ENCODE measurements at regions not wholly inside any gene's neighbourhood (a gene's known extent, or its start where the extent isn't known, plus 50 kb on each side); places are given as distances from the start of the nearest gene placed in this dataset.

DNA sequence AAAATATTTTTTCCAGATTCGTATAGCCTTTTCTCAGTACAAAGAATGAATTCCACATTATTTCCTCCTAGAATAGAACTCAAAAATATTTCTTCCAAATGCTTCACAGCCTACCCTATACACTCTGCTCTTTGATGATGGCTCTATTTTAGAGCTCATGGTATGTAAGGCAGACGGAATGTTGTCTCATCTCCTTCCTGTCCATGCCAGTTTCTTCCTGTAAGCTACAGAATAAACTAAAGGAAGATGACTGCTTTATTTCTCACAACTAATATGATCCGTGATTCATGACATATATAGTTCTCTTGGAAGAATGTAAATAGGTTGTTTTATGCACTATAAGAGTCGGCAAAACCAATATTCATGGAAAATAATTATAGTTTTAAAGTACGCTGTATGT lies 723.1 kb downstream of the CDH11 start:
- Histone ChIP-seq H3K14ac (ENCODE audit: low read length) (no peak overlapping the region), H3K4me1 (ENCODE audit: control insufficient read depth in 2 of 2, insufficient read depth in 1 of 2, low read depth in 1 of 2, low read length in 2 of 2) (no peaks in the 10 kb centered on the region), H2BK120ac (ENCODE audit: low read depth, low read length) (no peak overlapping the region), H4K8ac (ENCODE audit: low read depth, low read length) (no peak overlapping the region), H3K27me3 (ENCODE audit: control insufficient read depth in 3 of 3, insufficient read depth in 3 of 3, low read depth in 1 of 3, low read length in 3 of 3) (no peaks in the 10 kb centered on the region), H3K79me1 (ENCODE audit: low read depth, low read length) (no peaks in the 10 kb centered on the region), H3K4me2 (ENCODE audit: insufficient read depth, low read length, poor library complexity, severe bottlenecking) (no peak overlapping the region), H3K18ac (ENCODE audit: low read length) (no peak overlapping the region), H2BK5ac (ENCODE audit: low read length) (no peak overlapping the region), H3K36me3 (replicated peaks in 1 of 2; ENCODE audit: control insufficient read depth in 2 of 2, insufficient read depth in 2 of 2, low read length in 2 of 2) (no peaks in the 10 kb centered on the region), H3K9ac (ENCODE audit: low read depth, low read length, poor library complexity) (no peak overlapping the region), H3K27ac (replicated peaks; ENCODE audit: low read length) (no peak overlapping the region), H3K9me3 (replicated peaks in 1 of 2; ENCODE audit: control insufficient read depth in 2 of 2, insufficient read depth in 1 of 2, low read depth in 1 of 2, low read length in 2 of 2) (no peaks in the 10 kb centered on the region), H2BK15ac (ENCODE audit: low read length) (no peak overlapping the region), H3K23ac (ENCODE audit: low read depth, low read length, poor library complexity) (no peak overlapping the region), H4K91ac (ENCODE audit: low read depth, low read length, poor library complexity) (no peak overlapping the region), H2AK5ac (ENCODE audit: low read depth, low read length) (no peak overlapping the region), H3K4me3 (ENCODE audit: low read length in 2 of 2) (no peak overlapping the region), H3K4ac (ENCODE audit: low read length) (no peak overlapping the region), H2AFZ (ENCODE audit: low read length) (no peak overlapping the region), H2BK12ac (ENCODE audit: low read length) (no peak overlapping the region)
- DNase-seq (ENCODE audit: low spot score): no peak
- no CpG with 5 or more reads among the region's 5 CpGs for WGBS, 2 donors (ENCODE audit: extremely low coverage in 2 of 2, insufficient read length in 2 of 2, insufficient replicate concordance in 1 of 2)

GRCh38 chr16:64397945-64398508 lies 723.8 kb downstream of the CDH11 start:
- no peak overlapping the region for H4K8ac ChIP-seq (ENCODE audit: low read depth, low read length)
- H2BK5ac ChIP-seq (ENCODE audit: low read length): no peak overlapping the region
- H3K4me2 ChIP-seq (ENCODE audit: insufficient read depth, low read length, poor library complexity, severe bottlenecking): no peak overlapping the region
- H3K9me3 ChIP-seq (replicated peaks in 1 of 2; ENCODE audit: control insufficient read depth in 2 of 2, insufficient read depth in 1 of 2, low read depth in 1 of 2, low read length in 2 of 2): no peaks in the 10 kb centered on the region
- H3K4me1 ChIP-seq (ENCODE audit: control insufficient read depth in 2 of 2, insufficient read depth in 1 of 2, low read depth in 1 of 2, low read length in 2 of 2): no peaks in the 10 kb centered on the region
- no peak overlapping the region for H3K14ac ChIP-seq (ENCODE audit: low read length)
- no peak overlapping the region for H2BK15ac ChIP-seq (ENCODE audit: low read length)
- no peak overlapping the region for H3K23ac ChIP-seq (ENCODE audit: low read depth, low read length, poor library complexity)
- H2AK5ac ChIP-seq (ENCODE audit: low read depth, low read length): no peak overlapping the region
- H3K36me3 ChIP-seq (replicated peaks in 1 of 2; ENCODE audit: control insufficient read depth in 2 of 2, insufficient read depth in 2 of 2, low read length in 2 of 2): no peaks in the 10 kb centered on the region
- H3K9ac ChIP-seq (ENCODE audit: low read depth, low read length, poor library complexity): no peak overlapping the region
- no peak overlapping the region for H2BK120ac ChIP-seq (ENCODE audit: low read depth, low read length)
- no peak overlapping the region for H3K4me3 ChIP-seq (ENCODE audit: low read length in 2 of 2)
- H3K27ac ChIP-seq (replicated peaks; ENCODE audit: low read length): no peak overlapping the region
- H3K27me3 ChIP-seq (ENCODE audit: control insufficient read depth in 3 of 3, insufficient read depth in 3 of 3, low read depth in 1 of 3, low read length in 3 of 3): no peaks in the 10 kb centered on the region
- no CpG with 5 or more reads among the region's 3 CpGs for WGBS, 2 donors (ENCODE audit: extremely low coverage in 2 of 2, insufficient read length in 2 of 2, insufficient replicate concordance in 1 of 2)
- no peak overlapping the region for H3K18ac ChIP-seq (ENCODE audit: low read length)
- DNase-seq (ENCODE audit: low spot score): no peak
- no peak overlapping the region for H2BK12ac ChIP-seq (ENCODE audit: low read length)
- H3K79me1 ChIP-seq (ENCODE audit: low read depth, low read length): no peaks in the 10 kb centered on the region
- H4K91ac ChIP-seq (ENCODE audit: low read depth, low read length, poor library complexity): no peak overlapping the region
- no peak overlapping the region for H2AFZ ChIP-seq (ENCODE audit: low read length)
- H3K4ac ChIP-seq (ENCODE audit: low read length): no peak overlapping the region

DNA sequence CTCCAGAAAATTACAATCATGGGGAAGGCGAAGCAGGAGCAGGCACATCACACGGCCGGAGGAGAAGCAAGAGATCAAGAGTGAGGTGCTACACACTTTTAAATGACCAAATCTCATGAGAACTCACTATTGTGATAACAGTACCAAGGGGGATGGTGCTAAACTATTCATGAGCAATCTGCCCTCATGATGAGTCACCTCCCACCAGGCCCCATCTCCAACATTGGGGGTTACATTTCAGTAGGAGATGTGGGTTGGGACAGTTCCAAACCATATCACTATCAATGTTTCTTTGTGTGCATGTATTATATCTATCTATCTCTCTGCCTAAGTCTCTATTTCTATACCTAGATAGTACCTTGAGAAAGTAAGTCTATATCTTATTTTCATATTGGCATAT lies 724.8 kb downstream of the CDH11 start:
- no peak overlapping the region for H2BK15ac ChIP-seq (ENCODE audit: low read length)
- H3K4me1 ChIP-seq (ENCODE audit: control insufficient read depth in 2 of 2, insufficient read depth in 1 of 2, low read depth in 1 of 2, low read length in 2 of 2): no peaks in the 10 kb centered on the region
- no peak overlapping the region for H2AK5ac ChIP-seq (ENCODE audit: low read depth, low read length)
- no peaks in the 10 kb centered on the region for H3K9me3 ChIP-seq (replicated peaks in 1 of 2; ENCODE audit: control insufficient read depth in 2 of 2, insufficient read depth in 1 of 2, low read depth in 1 of 2, low read length in 2 of 2)
- no peak overlapping the region for H3K23ac ChIP-seq (ENCODE audit: low read depth, low read length, poor library complexity)
- H3K79me1 ChIP-seq (ENCODE audit: low read depth, low read length): no peaks in the 10 kb centered on the region
- H4K91ac ChIP-seq (ENCODE audit: low read depth, low read length, poor library complexity): no peak overlapping the region
- no peak overlapping the region for H3K9ac ChIP-seq (ENCODE audit: low read depth, low read length, poor library complexity)
- H3K27me3 ChIP-seq (ENCODE audit: control insufficient read depth in 3 of 3, insufficient read depth in 3 of 3, low read depth in 1 of 3, low read length in 3 of 3): no peaks in the 10 kb centered on the region
- H3K4me2 ChIP-seq (ENCODE audit: insufficient read depth, low read length, poor library complexity, severe bottlenecking): no peak overlapping the region
- no peak overlapping the region for H3K27ac ChIP-seq (replicated peaks; ENCODE audit: low read length)
- H3K4ac ChIP-seq (ENCODE audit: low read length): no peak overlapping the region
- H2BK120ac ChIP-seq (ENCODE audit: low read depth, low read length): no peak overlapping the region
- no peak overlapping the region for H3K14ac ChIP-seq (ENCODE audit: low read length)
- H3K18ac ChIP-seq (ENCODE audit: low read length): no peak overlapping the region
- H4K8ac ChIP-seq (ENCODE audit: low read depth, low read length): no peak overlapping the region
- no peak overlapping the region for H2BK12ac ChIP-seq (ENCODE audit: low read length)
- no CpG with 5 or more reads among the region's 3 CpGs for WGBS, 2 donors (ENCODE audit: extremely low coverage in 2 of 2, insufficient read length in 2 of 2, insufficient replicate concordance in 1 of 2)
- H2BK5ac ChIP-seq (ENCODE audit: low read length): no peak overlapping the region
- no peak for DNase-seq (ENCODE audit: low spot score)
- no peaks in the 10 kb centered on the region for H3K36me3 ChIP-seq (replicated peaks in 1 of 2; ENCODE audit: control insufficient read depth in 2 of 2, insufficient read depth in 2 of 2, low read length in 2 of 2)
- H3K4me3 ChIP-seq (ENCODE audit: low read length in 2 of 2): no peak overlapping the region
- no peak overlapping the region for H2AFZ ChIP-seq (ENCODE audit: low read length)

- H3K4ac ChIP-seq (ENCODE audit: low read length): no peak overlapping the region
- H2BK120ac ChIP-seq (ENCODE audit: low read depth, low read length): no peak overlapping the region
- peaks cover 0 to 9% of the 10 kb centered on the region in 2 donors for H3K4me1 ChIP-seq (ENCODE audit: control insufficient read depth in 2 of 2, insufficient read depth in 1 of 2, low read depth in 1 of 2, low read length in 2 of 2)
- no peak overlapping the region for H4K91ac ChIP-seq (ENCODE audit: low read depth, low read length, poor library complexity)
- no peaks in the 10 kb centered on the region for H3K27me3 ChIP-seq (ENCODE audit: control insufficient read depth in 3 of 3, insufficient read depth in 3 of 3, low read depth in 1 of 3, low read length in 3 of 3)
- no peak overlapping the region for H3K9ac ChIP-seq (ENCODE audit: low read depth, low read length, poor library complexity)
- H4K8ac ChIP-seq (ENCODE audit: low read depth, low read length): no peak overlapping the region
- no peak overlapping the region for H3K14ac ChIP-seq (ENCODE audit: low read length)
- H3K9me3 ChIP-seq (replicated peaks in 1 of 2; ENCODE audit: control insufficient read depth in 2 of 2, insufficient read depth in 1 of 2, low read depth in 1 of 2, low read length in 2 of 2): no peaks in the 10 kb centered on the region
- H2AFZ ChIP-seq (ENCODE audit: low read length): no peak overlapping the region
- no peak overlapping the region for H2BK12ac ChIP-seq (ENCODE audit: low read length)
- no peak overlapping the region for H3K23ac ChIP-seq (ENCODE audit: low read depth, low read length, poor library complexity)
- H3K4me3 ChIP-seq (ENCODE audit: low read length in 2 of 2): no peak overlapping the region
- H3K4me2 ChIP-seq (ENCODE audit: insufficient read depth, low read length, poor library complexity, severe bottlenecking): no peak overlapping the region
- no peak overlapping the region for H3K18ac ChIP-seq (ENCODE audit: low read length)
- no peak overlapping the region for H3K27ac ChIP-seq (replicated peaks; ENCODE audit: low read length)
- no peak overlapping the region for H2BK15ac ChIP-seq (ENCODE audit: low read length)
- H2BK5ac ChIP-seq (ENCODE audit: low read length): no peak overlapping the region
- DNase-seq (ENCODE audit: low spot score): no peak
- H3K79me1 ChIP-seq (ENCODE audit: low read depth, low read length): no peaks in the 10 kb centered on the region
- H2AK5ac ChIP-seq (ENCODE audit: low read depth, low read length): no peak overlapping the region
- no CpG with 5 or more reads among the region's 1 CpG for WGBS, 2 donors (ENCODE audit: extremely low coverage in 2 of 2, insufficient read length in 2 of 2, insufficient replicate concordance in 1 of 2)
- H3K36me3 ChIP-seq (replicated peaks in 1 of 2; ENCODE audit: control insufficient read depth in 2 of 2, insufficient read depth in 2 of 2, low read length in 2 of 2): no peaks in the 10 kb centered on the region
Measured at GRCh38 chr16:64394061-64394460, 727.8 kb downstream of the CDH11 start.
